ENCODE measurements at regions not wholly inside any gene's neighbourhood (a gene's known extent, or its start where the extent isn't known, plus 50 kb on each side); places are given as distances from the start of the nearest gene placed in this dataset.
"Not testable (repeated sequence)": the region's sequence is repeated elsewhere in the genome, so short reads cannot be mapped to it uniquely, and the experiment has no call there.

GRCh38 chr6:106721189-106721588 is 91.8 kb downstream of the QRSL1 start:
- DNase-seq (ENCODE audit: low spot score): not testable (repeated sequence)
